ENCODE measurements at regions not wholly inside any gene's neighbourhood (a gene's known extent, or its start where the extent isn't known, plus 50 kb on each side); places are given as distances from the start of the nearest gene placed in this dataset.
A peak's percentile ranks its signal among the peaks of the same experiment; 100 is the strongest.

DNA sequence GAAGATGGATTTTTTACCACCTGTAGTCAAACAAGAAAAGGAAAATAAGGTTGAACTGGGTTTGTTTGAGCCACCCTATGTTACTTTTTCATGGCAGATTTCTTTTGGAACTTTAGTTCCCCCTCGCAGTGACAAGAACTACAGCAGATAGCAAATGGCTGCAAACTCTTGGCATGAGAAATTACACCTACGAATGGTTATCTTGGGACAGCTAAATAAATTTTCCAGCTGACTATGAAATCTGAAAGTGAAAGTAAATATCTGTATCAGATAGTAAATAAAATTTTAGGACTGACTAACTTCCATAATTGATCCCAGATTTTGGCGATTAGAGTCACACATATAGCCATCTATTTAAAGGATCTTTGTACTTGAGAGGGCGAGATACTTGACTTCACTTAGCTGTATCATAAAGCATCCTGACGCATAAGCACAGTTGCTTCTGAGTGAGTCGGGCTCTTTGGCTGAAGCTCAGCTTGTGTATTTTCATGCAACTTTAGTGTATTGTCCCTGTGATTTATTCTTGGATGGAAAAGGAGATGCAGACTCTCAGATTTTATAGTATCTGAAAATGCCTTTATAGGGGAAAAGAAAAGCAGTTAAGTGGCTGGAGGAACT lies 125.3 kb upstream of the B3GAT2 start:
- peaks cover 0 to 4% of the 10 kb centered on the region in 2 donors for H3K4me1 ChIP-seq

DNA sequence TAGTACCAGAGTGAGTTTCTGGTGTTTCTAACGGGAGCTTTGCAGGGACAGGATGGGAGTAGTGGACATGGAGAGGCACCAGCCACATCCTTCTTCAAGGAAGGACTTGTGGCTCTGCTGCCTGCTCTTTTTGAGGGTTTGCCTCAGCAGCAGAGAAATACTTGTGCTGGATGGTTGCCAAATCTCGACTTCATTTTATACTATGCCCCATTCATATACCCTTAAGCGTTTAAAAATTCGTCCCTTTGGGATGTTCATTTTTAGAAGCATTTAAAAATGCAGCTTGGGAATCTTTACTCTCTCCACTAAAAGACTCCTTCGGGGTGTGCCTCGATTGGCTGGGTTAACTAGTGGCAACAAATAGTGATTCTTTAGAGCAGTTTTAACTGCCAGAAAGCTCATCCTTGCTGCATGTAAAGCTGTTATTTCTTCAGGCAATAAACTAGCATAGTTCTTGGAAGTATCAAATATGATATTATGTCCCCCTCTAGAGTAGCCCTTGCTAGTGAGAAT lies 126.5 kb upstream of the B3GAT2 start:
- H3K4me1 ChIP-seq = peaks cover 0 to 4% of the 10 kb centered on the region in 2 donors
- H3K27me3 ChIP-seq = no peaks in the 10 kb centered on the region
- H3K4me3 ChIP-seq = no peak overlapping the region
- intact Hi-C loops (cut with DNase I; ENCODE audit: low total_unique reads) = no loop called here
- DNase-seq = no peak
- H3K36me3 ChIP-seq = no peaks in the 10 kb centered on the region
- no peak for TF ChIP-seq POLR2A (IDR thresholded peaks at IDR 0.05)
- TF ChIP-seq, protein P1, sequence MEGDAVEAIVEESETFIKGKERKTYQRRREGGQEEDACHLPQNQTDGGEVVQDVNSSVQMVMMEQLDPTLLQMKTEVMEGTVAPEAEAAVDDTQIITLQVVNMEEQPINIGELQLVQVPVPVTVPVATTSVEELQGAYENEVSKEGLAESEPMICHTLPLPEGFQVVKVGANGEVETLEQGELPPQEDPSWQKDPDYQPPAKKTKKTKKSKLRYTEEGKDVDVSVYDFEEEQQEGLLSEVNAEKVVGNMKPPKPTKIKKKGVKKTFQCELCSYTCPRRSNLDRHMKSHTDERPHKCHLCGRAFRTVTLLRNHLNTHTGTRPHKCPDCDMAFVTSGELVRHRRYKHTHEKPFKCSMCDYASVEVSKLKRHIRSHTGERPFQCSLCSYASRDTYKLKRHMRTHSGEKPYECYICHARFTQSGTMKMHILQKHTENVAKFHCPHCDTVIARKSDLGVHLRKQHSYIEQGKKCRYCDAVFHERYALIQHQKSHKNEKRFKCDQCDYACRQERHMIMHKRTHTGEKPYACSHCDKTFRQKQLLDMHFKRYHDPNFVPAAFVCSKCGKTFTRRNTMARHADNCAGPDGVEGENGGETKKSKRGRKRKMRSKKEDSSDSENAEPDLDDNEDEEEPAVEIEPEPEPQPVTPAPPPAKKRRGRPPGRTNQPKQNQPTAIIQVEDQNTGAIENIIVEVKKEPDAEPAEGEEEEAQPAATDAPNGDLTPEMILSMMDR (IDR thresholded peaks at IDR 0.05) = no peak
- no peaks in the 10 kb centered on the region for H3K9me3 ChIP-seq
- no peak overlapping the region for H3K27ac ChIP-seq

More for the DNA sequence above, 125.3 kb upstream of the B3GAT2 start:
- peaks cover 0 to 7% of the 10 kb centered on the region in 2 donors for H3K9me3 ChIP-seq
- TF ChIP-seq, protein P1 (IDR thresholded peaks at IDR 0.05) = no peak
- no peak for TF ChIP-seq POLR2A (IDR thresholded peaks at IDR 0.05)
- DNase-seq = no peak
- intact Hi-C loops (cut with DNase I; ENCODE audit: low total_unique reads) = no loop called here
- H3K4me3 ChIP-seq = peak overlapping the region in 1 of 2 donors; percentile 7
- no peaks in the 10 kb centered on the region for H3K27me3 ChIP-seq
- H3K27ac ChIP-seq = peak overlapping the region; percentile 5 to 29
- no peaks in the 10 kb centered on the region for H3K36me3 ChIP-seq

DNA sequence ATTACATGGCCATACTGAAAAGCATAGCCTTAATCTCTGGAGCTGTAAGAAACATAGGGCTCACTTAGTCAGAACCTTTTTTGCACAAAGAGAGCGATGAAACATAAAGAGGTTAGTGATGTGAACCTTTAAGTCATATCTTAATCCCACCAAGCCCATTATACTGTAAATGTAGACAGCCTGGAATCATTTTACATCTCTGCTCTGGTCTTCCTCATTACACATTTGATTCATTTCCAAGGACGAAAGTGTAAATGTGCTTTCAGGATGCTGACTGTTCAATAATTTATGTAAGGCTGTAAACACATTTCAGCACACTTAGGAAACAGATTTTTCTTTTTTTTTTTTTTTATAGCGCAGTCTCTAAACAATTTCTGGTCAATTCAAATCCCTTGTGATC lies 131.3 kb upstream of the B3GAT2 start:
- intact Hi-C loops (cut with DNase I; ENCODE audit: low total_unique reads) = no loop called here
- no peaks in the 10 kb centered on the region for H3K9me3 ChIP-seq
- H3K36me3 ChIP-seq = no peaks in the 10 kb centered on the region
- no peak overlapping the region for H3K27ac ChIP-seq
- no peak overlapping the region for H3K4me3 ChIP-seq
- DNase-seq = no peak
- no peaks in the 10 kb centered on the region for H3K4me1 ChIP-seq
- no peaks in the 10 kb centered on the region for H3K27me3 ChIP-seq
- TF ChIP-seq POLR2A (IDR thresholded peaks at IDR 0.05) = no peak
- TF ChIP-seq, protein P1 (IDR thresholded peaks at IDR 0.05) = no peak

GRCh38 chr6:71090217-71090616 lies 133.4 kb upstream of the B3GAT2 start:
- Histone ChIP-seq H3K36me3 (no peaks in the 10 kb centered on the region), H3K27me3 (no peaks in the 10 kb centered on the region), H3K9me3 (no peaks in the 10 kb centered on the region), H3K27ac (no peak overlapping the region), H3K4me3 (no peak overlapping the region), H3K4me1 (no peaks in the 10 kb centered on the region)
- no peak for DNase-seq
- intact Hi-C loops (cut with DNase I; ENCODE audit: low total_unique reads) = no loop called here
- TF ChIP-seq, protein P1 (IDR thresholded peaks at IDR 0.05) = no peak
- TF ChIP-seq POLR2A (IDR thresholded peaks at IDR 0.05) = no peak

DNA sequence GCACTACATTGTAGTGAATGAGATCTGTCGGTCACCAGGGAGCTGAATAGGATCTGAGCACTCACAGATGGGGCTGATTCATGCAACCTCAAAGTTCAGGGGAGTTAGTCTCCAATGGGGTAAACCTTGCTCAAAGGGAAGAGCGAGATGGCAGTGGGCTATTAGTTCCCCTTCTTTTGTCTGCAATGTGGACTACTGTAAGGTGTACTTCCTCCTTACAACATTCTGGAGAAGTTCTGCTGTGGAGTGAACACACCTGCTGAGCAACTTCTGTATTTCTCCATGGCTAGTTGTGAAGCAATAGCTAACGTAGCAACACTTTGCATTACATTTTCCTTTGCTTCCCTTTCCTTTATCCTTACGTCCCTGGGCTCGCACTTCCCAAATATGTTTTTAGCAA lies 134.3 kb upstream of the B3GAT2 start:
- DNase-seq = no peak
- no peaks in the 10 kb centered on the region for H3K27me3 ChIP-seq
- no peak for TF ChIP-seq POLR2A (IDR thresholded peaks at IDR 0.05)
- TF ChIP-seq, protein P1 (IDR thresholded peaks at IDR 0.05) = no peak
- H3K4me3 ChIP-seq = no peak overlapping the region
- no peak overlapping the region for H3K27ac ChIP-seq
- intact Hi-C loops (cut with DNase I; ENCODE audit: low total_unique reads) = no loop called here
- H3K9me3 ChIP-seq = no peaks in the 10 kb centered on the region
- no peaks in the 10 kb centered on the region for H3K4me1 ChIP-seq
- no peaks in the 10 kb centered on the region for H3K36me3 ChIP-seq

Measured in uterus (tissue), 3 donors.